GM21825 (cell line): ENCODE measurements at regions not wholly inside any gene's neighbourhood (a gene's known extent, or its start where the extent isn't known, plus 50 kb on each side); places are given as distances from the start of the nearest gene placed in this dataset.

ENCODE experiments used
- ATAC-seq: cut with Tn5 transposase; IDR thresholded peaks from one replicate; pipeline ENCODE4 v1.9.1; 2021; ENCODE audit warnings: mild to moderate bottlenecking, moderate library complexity; ENCODE audit not compliant: unreplicated experiment

GRCh38 chr1:219362702-219363101, 189.0 kb downstream of the LYPLAL1 start:
- ATAC-seq, result no peak

GRCh38 chr1:219359126-219359525, 185.4 kb downstream of the LYPLAL1 start:
- ATAC-seq, result no peak

DNA sequence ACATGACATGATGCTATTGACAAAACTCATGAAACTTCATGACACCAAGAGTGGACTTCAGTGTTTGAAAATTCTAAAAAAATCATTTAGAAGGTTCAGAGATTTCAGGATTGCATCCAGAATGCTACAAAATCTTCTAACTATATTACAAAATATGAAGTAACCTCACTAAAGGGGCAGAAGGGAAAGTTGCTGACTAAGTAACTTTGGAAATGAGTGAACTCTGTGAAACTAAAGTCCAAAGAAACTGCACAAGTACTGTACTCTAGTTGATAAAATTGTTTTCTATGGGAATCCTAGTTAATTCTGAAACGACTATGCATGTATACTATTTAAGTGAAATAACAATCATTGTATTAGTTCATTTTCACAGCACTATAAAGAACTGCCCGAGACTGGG, 184.4 kb downstream of the LYPLAL1 start:
- no peak for ATAC-seq

GRCh38 chr1:219354962-219355361, 181.3 kb downstream of the LYPLAL1 start:
- ATAC-seq, result no peak

- ATAC-seq, result no peak
Measured at GRCh38 chr1:219352961-219353651, 179.4 kb downstream of the LYPLAL1 start.

- no peak for ATAC-seq
Measured at GRCh38 chr1:219350172-219350931, 176.7 kb downstream of the LYPLAL1 start.

GRCh38 chr1:219347921-219348391, 174.3 kb downstream of the LYPLAL1 start:
- ATAC-seq, result no peak

DNA sequence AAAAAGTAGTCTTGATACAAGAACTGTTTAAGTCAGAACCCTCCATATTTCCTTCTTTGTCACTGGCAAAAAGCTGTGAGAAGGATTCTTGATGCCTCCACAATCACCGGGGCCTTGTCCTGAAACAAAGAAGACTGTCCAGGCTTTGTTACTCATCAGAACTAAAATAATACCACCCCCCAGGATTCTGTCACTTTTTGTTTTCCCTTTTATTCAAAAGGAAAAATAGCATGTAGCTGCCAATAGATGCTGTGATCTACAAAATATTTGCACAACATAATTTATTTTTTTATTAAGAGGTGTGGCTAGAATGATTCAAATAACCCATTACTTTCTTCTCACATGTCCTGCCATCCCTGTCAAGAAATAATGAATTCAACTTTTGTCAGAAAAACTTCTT, 173.7 kb downstream of the LYPLAL1 start:
- ATAC-seq, result no peak

DNA sequence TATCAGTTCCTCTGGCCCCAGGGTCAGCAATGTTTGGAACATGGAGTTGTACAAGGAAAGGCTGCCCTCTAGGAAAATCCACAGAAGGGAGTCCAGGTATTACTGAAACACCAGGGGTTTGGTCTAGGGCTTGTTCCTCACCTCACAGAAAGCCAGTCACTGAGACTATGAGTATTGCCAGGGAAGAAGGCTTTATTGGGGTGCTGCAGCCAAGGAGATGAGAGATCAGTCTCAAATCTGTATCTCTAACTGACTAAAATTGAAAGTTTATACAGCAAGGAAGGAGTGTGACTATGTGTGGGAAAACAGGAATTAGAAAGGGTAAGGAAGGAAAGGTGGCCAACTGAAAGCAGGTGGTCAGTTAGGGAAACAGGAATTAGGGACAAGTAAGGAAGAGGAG, 172.3 kb downstream of the LYPLAL1 start:
- ATAC-seq, result no peak

DNA sequence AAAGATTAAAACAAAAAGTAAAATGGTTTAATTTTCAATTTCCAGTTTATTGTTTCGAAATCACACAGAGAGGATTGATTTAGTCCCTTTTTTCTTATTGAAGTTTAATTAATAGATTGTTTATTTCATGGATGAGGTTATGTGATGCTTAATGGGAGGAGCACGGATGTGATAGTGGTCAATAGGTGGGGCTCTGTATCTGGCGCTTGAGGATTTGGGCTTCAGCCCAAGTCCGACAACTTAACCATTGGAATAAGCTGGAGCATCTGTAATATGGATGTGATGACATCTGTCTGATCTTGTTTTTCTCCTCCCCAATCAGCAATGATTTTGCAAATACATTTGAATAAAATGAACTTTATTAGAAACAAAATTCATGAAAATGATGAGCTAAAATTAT, 169.2 kb downstream of the LYPLAL1 start:
- ATAC-seq, result no peak

GRCh38 chr1:219340796-219341195, 167.1 kb downstream of the LYPLAL1 start:
- no peak for ATAC-seq

GRCh38 chr1:219339466-219339865, 165.8 kb downstream of the LYPLAL1 start:
- ATAC-seq, result no peak

GRCh38 chr1:219337588-219337987, 163.9 kb downstream of the LYPLAL1 start:
- no peak for ATAC-seq

GRCh38 chr1:219333626-219334025, 159.9 kb downstream of the LYPLAL1 start:
- no peak for ATAC-seq

DNA sequence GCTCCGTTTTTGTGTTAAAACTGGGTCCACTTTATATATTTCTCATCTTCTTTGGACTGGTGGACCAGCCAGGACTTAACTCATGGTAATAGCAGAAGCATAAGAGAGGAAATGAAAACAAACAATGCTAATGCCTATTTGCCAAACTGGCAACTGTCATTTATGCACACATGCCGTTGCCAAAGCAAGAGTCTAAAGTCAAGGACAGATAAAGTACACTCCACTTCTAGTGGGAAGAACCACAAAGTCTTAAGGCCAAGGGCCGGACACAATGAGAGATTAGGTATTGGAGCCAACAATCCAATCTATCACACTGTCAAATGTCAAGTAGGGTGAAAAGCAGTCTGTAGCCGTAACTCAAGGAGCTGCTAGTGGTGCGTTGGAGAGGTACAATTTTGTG, 157.7 kb downstream of the LYPLAL1 start:
- no peak for ATAC-seq

DNA sequence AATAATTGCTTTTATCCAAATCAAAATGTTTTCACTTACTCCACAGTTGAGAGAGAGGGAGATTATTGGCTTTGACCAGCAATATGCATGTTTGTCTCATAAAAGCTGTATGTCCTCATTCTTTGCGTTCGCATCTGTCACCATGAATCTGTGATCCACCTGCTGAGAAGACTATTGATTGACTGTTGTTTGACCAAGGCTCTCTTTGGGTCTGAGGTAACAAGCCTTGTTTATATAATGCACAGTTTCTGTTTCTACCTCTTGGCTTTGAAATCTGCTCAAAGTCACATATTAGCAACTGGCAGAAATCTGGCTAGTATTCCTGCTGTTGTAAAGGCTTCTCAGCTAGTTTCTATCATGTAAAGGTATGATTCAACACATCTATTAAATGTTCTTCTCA, 157.0 kb downstream of the LYPLAL1 start:
- no peak for ATAC-seq

- ATAC-seq, result no peak
Measured at GRCh38 chr1:219330001-219330400, 156.3 kb downstream of the LYPLAL1 start.

- ATAC-seq, result no peak
Measured at GRCh38 chr1:219329578-219329977, 155.9 kb downstream of the LYPLAL1 start.

DNA sequence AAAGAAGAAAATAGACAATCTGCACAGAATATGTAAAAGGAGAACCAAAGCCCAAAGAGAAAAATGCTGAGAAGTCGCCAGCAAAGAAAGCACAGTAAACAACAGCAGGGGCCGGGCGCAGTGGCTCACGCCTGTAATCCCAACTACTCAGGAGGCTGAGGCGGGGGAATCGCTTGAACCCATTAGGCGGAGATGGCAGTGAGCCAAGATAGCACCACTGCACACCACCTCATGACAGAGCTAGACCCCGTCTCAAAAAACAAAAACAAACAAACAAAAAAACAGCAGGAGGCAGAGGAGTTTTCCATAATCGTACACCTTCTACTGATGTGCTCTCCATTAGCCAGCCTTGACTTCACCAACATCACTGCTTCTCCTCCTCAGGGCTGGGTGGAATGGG, 153.2 kb downstream of the LYPLAL1 start:
- no peak for ATAC-seq

DNA sequence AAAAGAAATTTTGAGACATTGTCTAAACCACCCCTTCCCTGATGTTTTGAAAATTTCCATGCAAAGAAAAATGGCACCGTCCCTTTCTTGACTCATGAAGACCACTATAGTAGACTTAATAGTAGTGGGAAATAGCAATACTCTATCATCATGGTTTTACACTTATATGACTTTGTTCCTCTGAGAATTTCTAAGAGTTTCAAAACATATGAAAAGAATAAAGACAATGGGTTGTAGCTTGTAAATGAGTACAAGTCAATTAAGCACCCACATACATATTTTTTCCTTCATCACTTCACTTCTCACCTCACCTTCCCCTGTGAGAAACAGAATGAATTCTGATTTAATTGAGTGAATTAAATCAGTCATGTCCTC, 151.7 kb downstream of the LYPLAL1 start:
- ATAC-seq, result no peak

GRCh38 chr1:219324629-219325367, 151.1 kb downstream of the LYPLAL1 start:
- ATAC-seq, result no peak

- no peak for ATAC-seq
Measured at GRCh38 chr1:219324171-219324570, 150.5 kb downstream of the LYPLAL1 start.
